Adrenal gland (tissue), 9 donors: ENCODE measurements at regions not wholly inside any gene's neighbourhood (a gene's known extent, or its start where the extent isn't known, plus 50 kb on each side); places are given as distances from the start of the nearest gene placed in this dataset.

Source experiments
- DNase-seq, 7 donors: peaks; one replicate each; pipeline ENCODE4 v3.0.0-alpha.2; 2019 to 2020
- H3K27ac ChIP-seq, 5 donors: fragments of 200-600 bp; sonication (generic) in 4 of 5; 1 replicate in 3 of 5; 2 replicates in 2 of 5; pipeline versions ENCODE4 v1.5.1 to v1.8.0; 2016 to 2020; ENCODE audit warnings: mild to moderate bottlenecking in 1 of 5
- H3K27me3 ChIP-seq: fragments of 200-600 bp; 2 replicates; pipeline ENCODE4 v1.8.0; 2021
- H3K36me3 ChIP-seq, 2 donors: fragments of 200-600 bp; replicated peaks in 1 of 2; 1 replicate in 1 of 2; 2 replicates in 1 of 2; pipeline versions ENCODE4 v1.5.1 to v1.8.0; 2018 to 2022
- H3K4me1 ChIP-seq, 2 donors: fragments of 200-600 bp; replicated peaks in 1 of 2; 1 replicate in 1 of 2; 2 replicates in 1 of 2; pipeline versions ENCODE4 v1.5.1 to v1.8.0; 2018 to 2021
- H3K4me3 ChIP-seq, 4 donors: fragments of 200-600 bp; sonication (generic) in 3 of 4; one replicate each; pipeline ENCODE4 v1.5.1; 2016 to 2018
- H3K9me3 ChIP-seq, 3 donors: fragments of 200-600 bp; sonication (generic) in 1 of 3; replicated peaks in 1 of 3; 1 replicate in 2 of 3; 2 replicates in 1 of 3; pipeline versions ENCODE4 v1.5.1 to v1.8.0; 2016 to 2021
- POLR2A ChIP-seq, 2 donors: fragments of 450-650 bp; IDR thresholded peaks; one replicate each; pipeline ENCODE4 v1.6.1; 2017; ENCODE audit warnings: antibody characterized with exemption in 2 of 2, mild to moderate bottlenecking in 2 of 2, moderate library complexity in 1 of 2
- WGBS, 4 donors: extraction: QIAGEN DNeasy Blood & Tissue Kit in 2 of 4; methylation state at CpG; one replicate each; pipeline versions ENCODE4 v1.1.5 to v1.1.7; 2013 to 2017; 5-methylcytosine and 5-hydroxymethylcytosine counted together
- intact Hi-C, 2 donors: fragments of 100-400 bp; cut with DNase I; formaldehyde crosslinking; loops; one replicate each; pipeline versions ENCODE4 v1.14.1 to v1.15.0; 2022 to 2023
- TF ChIP-seq, protein P1 (sequence below), 6 experiments: fragments of 450-650 bp in 4 of 6; fragments of 200-600 bp in 2 of 6; sonication (generic) in 1 of 6; IDR thresholded peaks; 1 replicate in 5 of 6; 2 replicates in 1 of 6; pipeline versions ENCODE4 v1.5.1 to v1.8.0; 2016 to 2021; ENCODE audit warnings: antibody characterized with exemption in 6 of 6, mild to moderate bottlenecking in 2 of 6, moderate library complexity in 1 of 6
- donor health status: healthy with polysubstance abuse.
- donor health status: Bipolar disorder and iron deficiency.
- donor health status: DM: yes; HTN: yes; CAD: no.
- donor health status: DM: no; HTN: no; CAD: no.
- donor health status: DM: no; HTN: no; CAD: no.

GRCh38 chr18:40341701-40342100, 1613.3 kb upstream of the PIK3C3 start:
- no peaks in the 10 kb centered on the region for H3K36me3 ChIP-seq
- intact Hi-C loops, result no loop called here
- no peak overlapping the region for H3K27ac ChIP-seq
- H3K4me3 ChIP-seq, result no peak overlapping the region
- TF ChIP-seq POLR2A (IDR thresholded peaks at IDR 0.05), result no peak
- TF ChIP-seq, protein P1, sequence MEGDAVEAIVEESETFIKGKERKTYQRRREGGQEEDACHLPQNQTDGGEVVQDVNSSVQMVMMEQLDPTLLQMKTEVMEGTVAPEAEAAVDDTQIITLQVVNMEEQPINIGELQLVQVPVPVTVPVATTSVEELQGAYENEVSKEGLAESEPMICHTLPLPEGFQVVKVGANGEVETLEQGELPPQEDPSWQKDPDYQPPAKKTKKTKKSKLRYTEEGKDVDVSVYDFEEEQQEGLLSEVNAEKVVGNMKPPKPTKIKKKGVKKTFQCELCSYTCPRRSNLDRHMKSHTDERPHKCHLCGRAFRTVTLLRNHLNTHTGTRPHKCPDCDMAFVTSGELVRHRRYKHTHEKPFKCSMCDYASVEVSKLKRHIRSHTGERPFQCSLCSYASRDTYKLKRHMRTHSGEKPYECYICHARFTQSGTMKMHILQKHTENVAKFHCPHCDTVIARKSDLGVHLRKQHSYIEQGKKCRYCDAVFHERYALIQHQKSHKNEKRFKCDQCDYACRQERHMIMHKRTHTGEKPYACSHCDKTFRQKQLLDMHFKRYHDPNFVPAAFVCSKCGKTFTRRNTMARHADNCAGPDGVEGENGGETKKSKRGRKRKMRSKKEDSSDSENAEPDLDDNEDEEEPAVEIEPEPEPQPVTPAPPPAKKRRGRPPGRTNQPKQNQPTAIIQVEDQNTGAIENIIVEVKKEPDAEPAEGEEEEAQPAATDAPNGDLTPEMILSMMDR (IDR thresholded peaks at IDR 0.05), result no peak
- no peaks in the 10 kb centered on the region for H3K9me3 ChIP-seq
- no peaks in the 10 kb centered on the region for H3K4me1 ChIP-seq
- 68 to 79% (median 74%) methylated on average over 3 of the region's 3 CpGs for WGBS, 4 donors
- DNase-seq, result no peak
- H3K27me3 ChIP-seq, result no peaks in the 10 kb centered on the region

DNA sequence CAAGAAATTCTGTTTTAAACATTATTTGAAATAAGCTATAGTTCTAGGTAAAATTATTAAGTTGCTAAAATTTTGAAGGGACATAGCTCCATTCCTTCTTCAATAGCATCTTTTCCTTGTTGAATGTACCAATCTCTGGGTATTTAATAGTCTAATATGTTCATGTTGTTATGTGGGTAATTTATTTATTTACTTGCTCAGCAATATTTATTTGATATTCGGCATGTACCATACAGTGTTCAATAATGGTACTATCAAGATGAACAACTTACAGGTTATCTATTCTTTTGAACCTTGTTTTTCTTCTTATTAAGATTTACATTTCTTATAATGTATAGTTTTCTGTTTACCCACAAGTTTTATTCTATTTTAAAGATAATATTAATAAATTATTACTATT, 1616.8 kb upstream of the PIK3C3 start:
- H3K27ac ChIP-seq, result no peak overlapping the region
- no peaks in the 10 kb centered on the region for H3K4me1 ChIP-seq
- no peak for TF ChIP-seq POLR2A (IDR thresholded peaks at IDR 0.05)
- TF ChIP-seq, protein P1 (IDR thresholded peaks at IDR 0.05), result no peak
- no peaks in the 10 kb centered on the region for H3K36me3 ChIP-seq
- intact Hi-C loops, result no loop called here
- H3K27me3 ChIP-seq, result no peaks in the 10 kb centered on the region
- no peak for DNase-seq
- no peak overlapping the region for H3K4me3 ChIP-seq
- no peaks in the 10 kb centered on the region for H3K9me3 ChIP-seq
- WGBS, 4 donors, result 82 to 93% (median 89%) methylated on average over 1 of the region's 1 CpG

DNA sequence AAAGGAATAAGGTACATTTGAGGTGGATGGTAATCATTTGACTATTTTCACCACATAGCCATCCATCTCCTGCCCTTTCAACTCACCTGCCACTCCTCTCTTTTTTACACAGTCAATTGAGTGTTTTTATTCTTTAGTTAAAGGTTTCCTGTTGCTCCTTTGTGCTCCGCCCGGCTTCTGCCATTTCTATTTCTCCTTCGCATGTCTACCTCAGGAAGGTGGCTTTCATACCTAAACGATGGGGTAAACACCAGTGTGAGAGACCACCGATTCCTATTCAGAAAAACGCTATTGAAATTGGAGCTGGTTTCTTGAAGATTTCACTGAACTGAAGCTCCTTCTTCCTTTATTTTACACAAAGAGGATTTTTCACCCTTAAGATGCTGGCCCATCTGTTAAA, 1628.0 kb upstream of the PIK3C3 start:
- Histone ChIP-seq H3K9me3 (no peaks in the 10 kb centered on the region), H3K4me3 (no peak overlapping the region), H3K4me1 (no peaks in the 10 kb centered on the region), H3K27me3 (no peaks in the 10 kb centered on the region), H3K27ac (no peak overlapping the region), H3K36me3 (no peaks in the 10 kb centered on the region)
- TF ChIP-seq, protein P1 (IDR thresholded peaks at IDR 0.05), result no peak
- no peak for TF ChIP-seq POLR2A (IDR thresholded peaks at IDR 0.05)
- intact Hi-C loops, result no loop called here
- no peak for DNase-seq
- 56 to 66% (median 62%) methylated on average over 6 of the region's 6 CpGs for WGBS, 4 donors

- H3K27me3 ChIP-seq, result no peaks in the 10 kb centered on the region
- intact Hi-C loops, result no loop called here
- H3K9me3 ChIP-seq, result no peaks in the 10 kb centered on the region
- H3K36me3 ChIP-seq, result no peaks in the 10 kb centered on the region
- no peak for DNase-seq
- H3K4me1 ChIP-seq, result no peaks in the 10 kb centered on the region
- H3K27ac ChIP-seq, result no peak overlapping the region
- 70 to 92% (median 77%) methylated on average over 1 of the region's 1 CpG for WGBS, 4 donors
- no peak overlapping the region for H3K4me3 ChIP-seq
- no peak for TF ChIP-seq POLR2A (IDR thresholded peaks at IDR 0.05)
- TF ChIP-seq, protein P1 (IDR thresholded peaks at IDR 0.05), result no peak
These were observed 1629.0 kb upstream of the PIK3C3 start for GRCh38 chr18:40325988-40326387.
